GM23338 (cell line): ENCODE measurements at regions not wholly inside any gene's neighbourhood (a gene's known extent, or its start where the extent isn't known, plus 50 kb on each side); places are given as distances from the start of the nearest gene placed in this dataset.

Experiments
- ATAC-seq: fragments of 200-7000 bp; cut with Tn5 transposase; 3 replicates; pipeline ENCODE4 v1.9.1; 2020
- DNase-seq: peaks from one replicate; pipeline ENCODE4 v3.0.0-alpha.2; 2015; ENCODE audit warnings: low spot score
- H2AFZ ChIP-seq: fragments of 200-600 bp; sonication (generic); 2 replicates; pipeline ENCODE4 v1.8.0; 2016; ENCODE audit warnings: antibody characterized with exemption, mild to moderate bottlenecking, moderate library complexity
- H3F3A ChIP-seq: fragments of 200-600 bp; sonication (generic); replicated peaks from 2 replicates; pipeline ENCODE4 v1.8.0; 2017; ENCODE audit warnings: antibody characterized with exemption, mixed run types, low read depth
- H3K27ac ChIP-seq: fragments of 200-600 bp; sonication (generic); 2 replicates; pipeline ENCODE4 v1.6.1; 2016; ENCODE audit warnings: low read depth
- H3K27me3 ChIP-seq: fragments of 200-600 bp; sonication (generic); 2 replicates; pipeline ENCODE4 v1.8.0; 2016; ENCODE audit warnings: mild to moderate bottlenecking, mixed run types, moderate library complexity; ENCODE audit not compliant: insufficient read depth
- H3K36me3 ChIP-seq: fragments of 200-600 bp; sonication (generic); 2 replicates; pipeline ENCODE4 v1.8.0; 2016; ENCODE audit warnings: mild to moderate bottlenecking; ENCODE audit not compliant: insufficient read depth
- H3K4me1 ChIP-seq: fragments of 200-600 bp; sonication (generic); 2 replicates; pipeline ENCODE4 v1.8.0; 2016; ENCODE audit warnings: mild to moderate bottlenecking, moderate library complexity; ENCODE audit not compliant: insufficient read depth
- H3K4me2 ChIP-seq: fragments of 200-600 bp; sonication (generic); 2 replicates; pipeline ENCODE4 v1.7.1; 2017; ENCODE audit warnings: mixed run types
- H3K4me3 ChIP-seq: fragments of 200-600 bp; sonication (generic); 2 replicates; pipeline ENCODE4 v1.6.1; 2016; ENCODE audit warnings: mixed run types
- H3K79me2 ChIP-seq: fragments of 200-600 bp; sonication (generic); replicated peaks from 2 replicates; pipeline ENCODE4 v1.8.0; 2017; ENCODE audit warnings: mild to moderate bottlenecking; ENCODE audit not compliant: insufficient read depth
- H3K9me2 ChIP-seq: fragments of 200-600 bp; sonication (generic); 2 replicates; pipeline ENCODE4 v1.8.0; 2017; ENCODE audit not compliant: insufficient read depth
- H4K20me1 ChIP-seq: fragments of 200-600 bp; sonication (generic); replicated peaks from 2 replicates; pipeline ENCODE4 v1.8.0; 2017; ENCODE audit warnings: mild to moderate bottlenecking; ENCODE audit not compliant: insufficient read depth
- H3K27ac Mint-ChIP-seq: 2 replicates; pipeline ENCODE4 v1.8.0; 2020; ENCODE audit warnings: inconsistent platforms, mild to moderate bottlenecking, moderate library complexity, mixed read lengths
- H3K27me3 Mint-ChIP-seq: 3 replicates; pipeline ENCODE4 v1.8.0; 2022; ENCODE audit warnings: low read depth, mild to moderate bottlenecking, moderate library complexity, mixed read lengths, inconsistent platforms; ENCODE audit not compliant: insufficient read depth, poor library complexity
- H3K36me3 Mint-ChIP-seq: 3 replicates; pipeline ENCODE4 v1.8.0; 2021; ENCODE audit warnings: low read depth, mild to moderate bottlenecking, inconsistent platforms, moderate library complexity, mixed read lengths
- H3K4me1 Mint-ChIP-seq: 3 replicates; pipeline ENCODE4 v1.8.0; 2020; ENCODE audit warnings: mild to moderate bottlenecking, inconsistent platforms, mixed read lengths
- H3K4me3 Mint-ChIP-seq: 3 replicates; pipeline ENCODE4 v1.8.0; 2021; ENCODE audit warnings: moderate library complexity, mild to moderate bottlenecking, inconsistent platforms, mixed read lengths
- H3K9me3 Mint-ChIP-seq: 3 replicates; pipeline ENCODE4 v1.8.0; 2020; ENCODE audit warnings: moderate library complexity, mild to moderate bottlenecking, inconsistent platforms, mixed read lengths
- CREB1 ChIP-seq: fragments of 250-450 bp; sonication (Bioruptor Pico); IDR thresholded peaks from 2 replicates; pipeline ENCODE4 v1.5.0; 2020; ENCODE audit warnings: low read depth, mild to moderate bottlenecking, moderate library complexity
- CTCF ChIP-seq, 2 experiments: fragments of 200-600 bp in 1 of 2; sonication (generic) in 1 of 2; conservative IDR thresholded peaks; 2 replicates each; pipeline versions ENCODE4 v1.5.1 to v1.6.1; 2016 to 2017; ENCODE audit warnings: antibody characterized with exemption in 2 of 2, low read depth in 2 of 2, mild to moderate bottlenecking in 2 of 2, moderate library complexity in 1 of 2
- ETS1 ChIP-seq: IDR thresholded peaks from 2 replicates; pipeline ENCODE4 v1.6.1; 2016; ENCODE audit warnings: antibody characterized with exemption
- EZH2 ChIP-seq: fragments of 200-600 bp; sonication (generic); IDR thresholded peaks from one replicate; pipeline ENCODE4 v1.8.0; 2017; ENCODE audit warnings: antibody characterized with exemption, mild to moderate bottlenecking, low read depth; ENCODE audit not compliant: unreplicated experiment
- EZH2phosphoT487 ChIP-seq: fragments of 200-600 bp; sonication (generic); IDR thresholded peaks from one replicate; pipeline ENCODE4 v1.8.1; 2018; ENCODE audit warnings: antibody characterized with exemption; ENCODE audit not compliant: unreplicated experiment
- JUNB ChIP-seq: IDR thresholded peaks from one replicate; pipeline ENCODE4 v1.6.1; 2016; ENCODE audit warnings: antibody characterized with exemption; ENCODE audit not compliant: unreplicated experiment
- POLR2AphosphoS5 ChIP-seq: IDR thresholded peaks from 2 replicates; pipeline ENCODE4 v1.6.1; 2016; ENCODE audit warnings: antibody characterized with exemption, low read depth
- REST ChIP-seq: IDR thresholded peaks from one replicate; pipeline ENCODE4 v1.6.1; 2018; ENCODE audit warnings: antibody characterized with exemption; ENCODE audit not compliant: unreplicated experiment
- STAT1 ChIP-seq: IDR thresholded peaks from one replicate; pipeline ENCODE4 v1.6.1; 2016; ENCODE audit warnings: antibody characterized with exemption; ENCODE audit not compliant: unreplicated experiment
- ZNF114 ChIP-seq: fragments of 250-450 bp; sonication (Bioruptor Pico); IDR thresholded peaks from 2 replicates; pipeline ENCODE4 v1.5.0; 2020; ENCODE audit warnings: mild to moderate bottlenecking, moderate library complexity
- ZNF331 ChIP-seq: fragments of 250-450 bp; sonication (Bioruptor Pico); IDR thresholded peaks from 2 replicates; pipeline ENCODE4 v1.5.0; 2020; ENCODE audit warnings: low read depth, mild to moderate bottlenecking, moderate library complexity

- no peak for TF ChIP-seq JUNB
- no peak for TF ChIP-seq REST
- TF ChIP-seq CREB1 (CRISPR knock-in tag), result no peak
Measured at GRCh38 chrY:13127476-13127875, 222.8 kb downstream of the DDX3Y start (continued).

GRCh38 chrY:13149148-13149547 is 244.5 kb downstream of the DDX3Y start:
- H3K27ac Mint-ChIP-seq, result no peak overlapping the region
- no peak overlapping the region for H3K4me3 ChIP-seq
- peaks cover 12% of the 10 kb centered on the region for H3K4me1 Mint-ChIP-seq
- H3K27me3 Mint-ChIP-seq, result no peaks in the 10 kb centered on the region
- no peaks in the 10 kb centered on the region for H3K36me3 Mint-ChIP-seq
- H3K9me2 ChIP-seq, result no peaks in the 10 kb centered on the region
- H3K9me3 Mint-ChIP-seq, result no peaks in the 10 kb centered on the region; the same call in 2 of the 3 replicates
- H4K20me1 ChIP-seq, result no peaks in the 10 kb centered on the region
- no peak for DNase-seq
- no peaks in the 10 kb centered on the region for H3K36me3 ChIP-seq
- H3K4me3 Mint-ChIP-seq, result no peak overlapping the region
- no peaks in the 10 kb centered on the region for H3K79me2 ChIP-seq
- 0 out of 2 replicates have a peak, but pooled peaks cover 5% of the 10 kb centered on the region for H3K4me1 ChIP-seq
- no peaks in the 10 kb centered on the region for H3K27me3 ChIP-seq
- ATAC-seq, result no peak
- H3F3A ChIP-seq, result no peaks in the 10 kb centered on the region
- no peak overlapping the region for H3K4me2 ChIP-seq
- no peak overlapping the region for H2AFZ ChIP-seq
- H3K27ac ChIP-seq, result no peak overlapping the region
- no peak for TF ChIP-seq EZH2
- no peak for TF ChIP-seq ZNF114 (CRISPR knock-in tag)
- TF ChIP-seq POLR2AphosphoS5, result no peak
- TF ChIP-seq REST, result no peak
- no peak for TF ChIP-seq CTCF (conservative IDR thresholded peaks at IDR 0.05; ENCODE audit: low read depth in 2 of 2)
- no peak for TF ChIP-seq CREB1 (CRISPR knock-in tag)
- TF ChIP-seq EZH2phosphoT487, result no peak
- no peak for TF ChIP-seq JUNB
- TF ChIP-seq ZNF331, result no peak
- TF ChIP-seq ETS1, result no peak
- TF ChIP-seq STAT1, result no peak
